ENCODE measurements at regions not wholly inside any gene's neighbourhood (a gene's known extent, or its start where the extent isn't known, plus 50 kb on each side); places are given as distances from the start of the nearest gene placed in this dataset.

DNA sequence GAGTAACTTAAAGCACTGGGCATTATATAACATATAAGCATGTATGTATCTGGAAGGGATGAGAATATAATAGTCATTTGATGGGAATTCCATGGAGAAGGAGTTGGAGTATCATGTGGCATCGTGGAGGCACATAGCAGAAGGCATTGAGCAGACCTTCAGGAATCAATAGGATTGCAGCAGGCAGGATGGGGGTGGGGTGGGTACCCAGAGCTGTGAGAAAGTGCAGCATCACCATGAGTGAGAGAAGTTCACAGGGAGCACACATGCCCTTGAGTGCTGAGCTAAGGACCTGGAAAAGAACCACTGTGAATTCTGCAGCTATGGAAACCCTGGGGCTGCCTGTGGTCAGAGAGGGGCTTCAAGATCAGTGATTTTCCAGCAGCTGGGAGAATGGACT is 57.3 kb downstream of the MED10 start:
- TF ChIP-seq, protein P1, sequence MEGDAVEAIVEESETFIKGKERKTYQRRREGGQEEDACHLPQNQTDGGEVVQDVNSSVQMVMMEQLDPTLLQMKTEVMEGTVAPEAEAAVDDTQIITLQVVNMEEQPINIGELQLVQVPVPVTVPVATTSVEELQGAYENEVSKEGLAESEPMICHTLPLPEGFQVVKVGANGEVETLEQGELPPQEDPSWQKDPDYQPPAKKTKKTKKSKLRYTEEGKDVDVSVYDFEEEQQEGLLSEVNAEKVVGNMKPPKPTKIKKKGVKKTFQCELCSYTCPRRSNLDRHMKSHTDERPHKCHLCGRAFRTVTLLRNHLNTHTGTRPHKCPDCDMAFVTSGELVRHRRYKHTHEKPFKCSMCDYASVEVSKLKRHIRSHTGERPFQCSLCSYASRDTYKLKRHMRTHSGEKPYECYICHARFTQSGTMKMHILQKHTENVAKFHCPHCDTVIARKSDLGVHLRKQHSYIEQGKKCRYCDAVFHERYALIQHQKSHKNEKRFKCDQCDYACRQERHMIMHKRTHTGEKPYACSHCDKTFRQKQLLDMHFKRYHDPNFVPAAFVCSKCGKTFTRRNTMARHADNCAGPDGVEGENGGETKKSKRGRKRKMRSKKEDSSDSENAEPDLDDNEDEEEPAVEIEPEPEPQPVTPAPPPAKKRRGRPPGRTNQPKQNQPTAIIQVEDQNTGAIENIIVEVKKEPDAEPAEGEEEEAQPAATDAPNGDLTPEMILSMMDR (IDR thresholded peaks at IDR 0.05; ENCODE audit: low read length), result no peak
- no peak for TF ChIP-seq EZH2 (IDR thresholded peaks at IDR 0.05; ENCODE audit: borderline replicate concordance, low read length)
